HEK293 (cell line): ENCODE measurements at regions not wholly inside any gene's neighbourhood (a gene's known extent, or its start where the extent isn't known, plus 50 kb on each side); places are given as distances from the start of the nearest gene placed in this dataset.

Experiments used
- CTCF ChIP-seq: fragments of 450-650 bp; formaldehyde crosslinking; IDR thresholded peaks from 2 replicates; pipeline ENCODE4 v1.5.1; 2016; ENCODE audit warnings: missing biosample characterization, missing genetic modification characterization
- MEIS1 ChIP-seq: sonication (generic); formaldehyde crosslinking; IDR thresholded peaks from 2 replicates; pipeline ENCODE4 v1.8.1; 2022; ENCODE audit warnings: missing genetic modification reagents, mild to moderate bottlenecking, borderline replicate concordance
- OVOL3 ChIP-seq: fragments of 450-650 bp; formaldehyde crosslinking; IDR thresholded peaks from 2 replicates; pipeline ENCODE4 v1.5.1; 2016; ENCODE audit warnings: missing biosample characterization, missing genetic modification characterization
- PRDM1 ChIP-seq: fragments of 450-650 bp; formaldehyde crosslinking; IDR thresholded peaks from 2 replicates; pipeline ENCODE4; 2016; ENCODE audit warnings: missing biosample characterization, missing genetic modification characterization
- PRDM4 ChIP-seq: fragments of 450-650 bp; formaldehyde crosslinking; IDR thresholded peaks from 2 replicates; pipeline ENCODE4 v1.5.1; 2017; ENCODE audit warnings: missing biosample characterization, missing genetic modification characterization
- REST ChIP-seq: fragments of 450-650 bp; formaldehyde crosslinking; IDR thresholded peaks from 2 replicates; pipeline ENCODE4 v1.5.1; 2016; ENCODE audit warnings: missing biosample characterization, missing genetic modification characterization
- SETDB1 ChIP-seq: IDR thresholded peaks from one replicate; pipeline ENCODE4 v1.6.1; 2017; ENCODE audit warnings: mild to moderate bottlenecking, low read length, moderate library complexity, mixed read lengths; ENCODE audit not compliant: insufficient read length
- ZBTB20 ChIP-seq: fragments of 450-650 bp; formaldehyde crosslinking; IDR thresholded peaks from 2 replicates; pipeline ENCODE4 v1.5.1; 2016; ENCODE audit warnings: missing biosample characterization, missing genetic modification characterization
- ZNF23 ChIP-seq: fragments of 450-650 bp; formaldehyde crosslinking; IDR thresholded peaks from 2 replicates; pipeline ENCODE4 v1.5.1; 2016; ENCODE audit warnings: missing biosample characterization, missing genetic modification characterization, borderline replicate concordance
- ZNF274 ChIP-seq, 2 experiments: fragments of 200-500 bp in 1 of 2; fragments of 450-650 bp in 1 of 2; sonication (Bioruptor generic) in 1 of 2; formaldehyde crosslinking in 1 of 2; IDR thresholded peaks; 2 replicates each; pipeline versions ENCODE4 v1.5.1 to v1.6.1; 2014 to 2016; ENCODE audit warnings: borderline replicate concordance in 1 of 2, inconsistent platforms in 1 of 2, low read length in 1 of 2, missing biosample characterization in 1 of 2, missing genetic modification characterization in 1 of 2
- ZSCAN23 ChIP-seq: fragments of 450-650 bp; formaldehyde crosslinking; IDR thresholded peaks from 2 replicates; pipeline ENCODE4 v1.5.1; 2016; ENCODE audit warnings: missing biosample characterization, missing genetic modification characterization

- TF ChIP-seq ZSCAN23 (no peak), CTCF (tag by site-specific recombination) (no peak), PRDM4 (tag by site-specific recombination) (no peak), ZBTB20 (tag by site-specific recombination) (no peak), PRDM1 (tag by site-specific recombination) (no peak), ZNF23 (tag by site-specific recombination) (no peak), SETDB1 (no peak), OVOL3 (no peak), MEIS1 (CRISPR knock-in tag) (no peak), REST (tag by site-specific recombination) (no peak), ZNF274 (IDR thresholded peaks at IDR 0.05; ENCODE audit: low read length) (no peak), ZNF274 (tag by site-specific recombination; IDR thresholded peaks at IDR 0.05; ENCODE audit: borderline replicate concordance) (no peak)
Measured at GRCh38 chr15:25238126-25238525, 200.7 kb downstream of the UBE3A start.
